GM12864 (cell line): ENCODE measurements at regions not wholly inside any gene's neighbourhood (a gene's known extent, or its start where the extent isn't known, plus 50 kb on each side); places are given as distances from the start of the nearest gene placed in this dataset.

Experiments used
- DNase-seq: peaks from one replicate; pipeline ENCODE4 v3.0.0-alpha.2; 2011; ENCODE audit warnings: low read depth
- H3K4me3 ChIP-seq: 2 replicates; pipeline ENCODE4 v1.5.1; 2011; ENCODE audit warnings: mild to moderate bottlenecking, low read depth, low read length, control low read depth
- TF ChIP-seq, protein P1 (sequence below): IDR thresholded peaks from 2 replicates; pipeline ENCODE4 v1.5.1; 2011; ENCODE audit warnings: low read depth, mild to moderate bottlenecking, moderate library complexity, low read length, control low read depth, inconsistent platforms; ENCODE audit errors: missing control alignments

DNA sequence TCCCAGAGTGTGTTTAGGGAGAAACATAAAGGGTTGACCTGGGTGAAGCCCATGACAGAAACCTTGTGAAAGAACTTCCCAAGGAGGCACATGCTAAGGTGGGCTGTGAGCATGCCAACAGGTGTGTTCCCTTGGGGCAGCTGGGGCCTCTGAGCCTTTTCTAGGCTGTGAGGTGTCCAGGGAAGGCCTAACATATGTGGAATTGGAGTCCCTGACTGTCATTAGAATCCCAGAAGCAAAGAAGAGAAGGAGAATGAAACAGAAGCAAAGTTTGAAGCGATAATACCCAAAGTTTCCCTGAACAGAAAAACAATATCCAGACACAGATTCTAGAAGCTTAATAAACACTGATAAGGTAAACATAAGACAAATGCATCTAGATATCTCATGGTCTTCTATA lies 143.3 kb downstream of the CD83 start:
- H3K4me3 ChIP-seq: no peak overlapping the region
- no peak for DNase-seq
- TF ChIP-seq, protein P1, sequence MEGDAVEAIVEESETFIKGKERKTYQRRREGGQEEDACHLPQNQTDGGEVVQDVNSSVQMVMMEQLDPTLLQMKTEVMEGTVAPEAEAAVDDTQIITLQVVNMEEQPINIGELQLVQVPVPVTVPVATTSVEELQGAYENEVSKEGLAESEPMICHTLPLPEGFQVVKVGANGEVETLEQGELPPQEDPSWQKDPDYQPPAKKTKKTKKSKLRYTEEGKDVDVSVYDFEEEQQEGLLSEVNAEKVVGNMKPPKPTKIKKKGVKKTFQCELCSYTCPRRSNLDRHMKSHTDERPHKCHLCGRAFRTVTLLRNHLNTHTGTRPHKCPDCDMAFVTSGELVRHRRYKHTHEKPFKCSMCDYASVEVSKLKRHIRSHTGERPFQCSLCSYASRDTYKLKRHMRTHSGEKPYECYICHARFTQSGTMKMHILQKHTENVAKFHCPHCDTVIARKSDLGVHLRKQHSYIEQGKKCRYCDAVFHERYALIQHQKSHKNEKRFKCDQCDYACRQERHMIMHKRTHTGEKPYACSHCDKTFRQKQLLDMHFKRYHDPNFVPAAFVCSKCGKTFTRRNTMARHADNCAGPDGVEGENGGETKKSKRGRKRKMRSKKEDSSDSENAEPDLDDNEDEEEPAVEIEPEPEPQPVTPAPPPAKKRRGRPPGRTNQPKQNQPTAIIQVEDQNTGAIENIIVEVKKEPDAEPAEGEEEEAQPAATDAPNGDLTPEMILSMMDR: no peak

DNA sequence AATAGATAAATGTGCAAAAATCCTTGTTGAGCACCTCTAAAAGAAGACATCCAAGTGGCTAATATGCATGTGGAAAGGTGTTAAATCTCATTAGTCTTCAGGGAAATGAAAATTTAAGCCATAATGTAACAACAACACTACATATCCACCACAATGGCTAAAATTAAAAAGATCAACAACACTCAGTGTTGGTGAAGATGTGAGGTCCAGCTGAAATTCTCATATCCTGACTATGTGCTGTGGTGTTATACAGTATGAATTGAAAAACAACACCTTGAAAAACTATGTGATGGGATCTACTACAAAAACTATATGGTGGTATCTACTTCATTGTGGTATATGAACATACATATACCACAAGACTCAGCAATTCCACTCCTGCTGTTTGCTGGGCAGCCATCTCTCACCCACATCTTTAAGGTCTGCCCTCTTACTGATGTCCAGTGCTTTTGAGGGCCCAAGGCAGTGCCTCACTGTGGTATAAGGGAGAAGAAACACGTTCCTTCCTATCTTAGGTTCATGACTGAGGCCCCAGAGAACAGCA lies 146.4 kb downstream of the CD83 start:
- TF ChIP-seq, protein P1: no peak
- no peak for DNase-seq
- no peak overlapping the region for H3K4me3 ChIP-seq

DNA sequence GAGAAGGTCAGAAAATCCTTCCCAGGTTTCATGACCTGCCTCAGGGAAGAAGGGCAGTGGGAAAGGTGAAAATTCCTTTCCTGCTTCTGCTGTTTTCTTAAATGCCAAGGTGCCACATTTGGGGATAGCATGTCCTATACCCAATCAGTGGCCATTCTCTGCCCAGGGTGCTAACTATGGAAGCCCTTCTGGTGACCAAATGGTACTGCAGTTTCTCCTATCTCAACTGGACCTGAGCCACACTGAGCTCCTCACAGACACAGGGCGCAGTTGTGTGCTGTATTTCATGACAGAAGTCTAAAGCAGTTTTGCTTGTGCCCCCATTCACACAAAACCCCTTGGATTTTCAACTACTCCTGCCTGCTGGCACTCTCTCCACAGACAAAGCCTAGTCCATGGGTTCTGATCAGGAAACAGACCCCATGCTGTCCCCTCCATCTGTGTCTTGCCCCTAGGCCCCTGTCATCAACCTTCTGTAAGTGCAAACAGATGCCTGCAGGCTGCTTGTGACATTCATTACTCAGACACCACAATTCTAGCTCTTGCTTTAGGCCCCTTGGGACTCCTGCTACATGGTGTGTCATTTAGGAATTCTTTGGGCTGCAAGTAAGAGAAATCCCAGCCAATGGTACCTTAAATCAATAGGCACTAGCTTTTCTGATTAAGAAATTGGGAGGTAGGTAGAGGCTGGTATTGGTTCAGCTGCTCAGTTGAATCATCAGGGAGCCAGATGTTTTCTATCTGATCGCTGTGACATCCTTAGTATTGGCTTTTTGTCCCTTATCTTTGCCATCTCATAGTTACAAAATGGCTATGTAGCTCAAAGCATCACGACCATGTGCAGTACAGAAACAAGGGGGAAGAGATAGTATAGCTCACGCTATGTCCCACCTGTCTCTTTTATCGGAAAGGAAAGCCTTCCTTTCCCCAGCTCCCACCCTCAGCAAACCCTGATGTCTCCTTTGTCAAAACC lies 147.8 kb downstream of the CD83 start:
- H3K4me3 ChIP-seq: no peak overlapping the region
- no peak for DNase-seq
- TF ChIP-seq, protein P1: no peak

DNA sequence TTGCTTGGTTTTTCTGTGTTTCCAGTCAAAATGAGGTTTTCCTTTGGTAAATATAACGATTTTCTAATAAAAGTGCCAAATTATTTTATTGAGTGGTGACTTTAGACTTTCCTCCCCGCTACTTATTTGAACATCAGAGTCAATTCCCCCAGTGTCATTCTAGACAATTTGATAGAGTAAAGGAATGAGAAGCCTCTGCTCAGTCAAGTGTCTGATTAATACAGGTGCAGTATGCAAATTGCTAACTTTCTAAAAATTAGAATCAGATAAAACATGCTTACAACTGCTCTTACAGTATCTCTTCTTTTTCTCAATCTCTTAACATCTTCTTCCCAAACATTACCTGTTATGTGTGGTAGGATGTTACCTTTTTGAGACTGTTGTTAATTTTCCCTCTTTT lies 148.7 kb downstream of the CD83 start:
- no peak overlapping the region for H3K4me3 ChIP-seq
- no peak for DNase-seq

DNA sequence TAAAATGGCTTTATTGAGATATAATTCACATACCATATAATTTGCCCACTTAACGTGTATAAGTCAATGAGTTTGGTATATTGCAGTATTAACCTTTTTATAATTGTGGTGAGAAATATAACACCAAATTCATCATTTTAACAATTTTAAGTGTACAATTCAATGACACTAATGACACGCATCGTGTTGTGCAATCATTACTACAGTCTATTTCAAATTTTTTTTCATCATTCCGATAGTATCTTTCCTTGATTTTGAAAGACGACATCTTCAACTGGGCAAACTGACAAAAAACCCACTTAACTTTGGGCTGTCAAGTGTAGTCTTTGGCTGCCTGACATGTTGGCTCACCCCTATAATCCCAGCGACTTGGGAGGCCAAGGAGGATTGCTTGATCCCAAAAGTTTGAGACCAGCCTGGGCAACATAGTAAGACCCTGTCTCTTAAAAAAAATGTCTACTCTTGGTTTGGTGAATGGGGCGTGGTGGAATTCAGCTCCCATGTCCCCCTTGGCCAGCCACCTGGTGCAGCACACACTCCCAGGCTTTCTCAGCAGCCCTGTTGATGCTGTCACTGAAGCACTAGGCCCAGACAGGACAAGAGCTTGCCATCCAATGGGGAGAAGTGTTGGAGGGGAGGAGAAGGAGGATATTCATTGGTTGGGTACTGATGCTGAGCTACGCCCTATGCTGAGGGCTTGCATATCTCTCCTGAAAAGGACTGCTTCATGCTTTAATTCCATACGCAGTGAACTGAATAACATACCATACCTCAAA lies 150.5 kb downstream of the CD83 start:
- H3K4me3 ChIP-seq: no peak overlapping the region
- TF ChIP-seq, protein P1: no peak
- DNase-seq: no peak

More for the DNA sequence above, 148.7 kb downstream of the CD83 start:
- TF ChIP-seq, protein P1: no peak

DNA sequence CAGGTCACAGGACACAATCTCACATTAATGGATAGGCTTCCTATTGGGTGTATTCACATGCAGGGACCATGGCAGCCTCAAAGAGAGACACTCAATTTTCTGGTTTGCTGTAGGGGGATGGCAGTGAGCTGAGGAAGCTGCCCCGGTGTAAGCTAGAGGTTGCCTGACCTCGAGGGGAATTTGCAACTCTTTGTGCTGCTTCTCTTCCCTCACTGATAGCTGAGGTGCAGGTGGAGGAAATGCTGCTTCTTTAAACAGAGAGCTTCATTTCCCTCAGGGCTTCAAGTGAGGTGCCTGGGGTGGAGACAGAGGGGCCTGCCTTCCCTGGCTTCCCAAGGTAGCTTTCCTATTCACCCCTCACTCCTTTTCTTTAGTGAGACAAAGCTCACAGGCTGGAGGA lies 151.9 kb downstream of the CD83 start:
- no peak for DNase-seq
- H3K4me3 ChIP-seq: no peak overlapping the region
- TF ChIP-seq, protein P1: no peak
